GM19099 (cell line): ENCODE measurements at regions not wholly inside any gene's neighbourhood (a gene's known extent, or its start where the extent isn't known, plus 50 kb on each side); places are given as distances from the start of the nearest gene placed in this dataset.

ENCODE experiments used
- POLR2A ChIP-seq: IDR thresholded peaks from 3 replicates; pipeline ENCODE4 v1.6.1; 2011; ENCODE audit warnings: low read depth; ENCODE audit not compliant: insufficient read length; ENCODE audit errors: extremely low read depth

- no peak for TF ChIP-seq POLR2A
Observed at GRCh38 chr13:80787604-80788003, 446.7 kb upstream of the SPRY2 start.

- no peak for TF ChIP-seq POLR2A
Observed at GRCh38 chr13:80783926-80784565, 443.1 kb upstream of the SPRY2 start.

DNA sequence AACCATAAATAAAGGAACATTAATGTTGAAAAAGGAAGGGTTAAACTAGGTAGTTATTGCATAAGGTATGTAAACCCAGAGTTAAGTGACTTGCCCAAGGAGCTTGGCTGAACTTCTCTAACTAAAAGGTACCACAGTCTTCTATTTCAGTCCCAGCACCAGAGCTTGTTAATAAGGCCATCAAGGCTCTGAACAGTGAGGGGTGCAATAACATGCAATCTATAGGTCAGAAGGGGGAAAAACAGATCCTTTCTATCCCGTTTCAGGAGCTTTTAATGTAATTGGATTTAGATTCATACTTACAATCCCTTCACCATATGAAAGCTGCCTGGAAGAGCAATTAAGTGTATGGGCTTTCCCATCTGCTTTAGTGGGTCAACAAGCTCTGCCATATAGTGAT, 441.5 kb upstream of the SPRY2 start:
- TF ChIP-seq POLR2A: no peak

GRCh38 chr13:80778297-80778696, 437.4 kb upstream of the SPRY2 start:
- TF ChIP-seq POLR2A: no peak

DNA sequence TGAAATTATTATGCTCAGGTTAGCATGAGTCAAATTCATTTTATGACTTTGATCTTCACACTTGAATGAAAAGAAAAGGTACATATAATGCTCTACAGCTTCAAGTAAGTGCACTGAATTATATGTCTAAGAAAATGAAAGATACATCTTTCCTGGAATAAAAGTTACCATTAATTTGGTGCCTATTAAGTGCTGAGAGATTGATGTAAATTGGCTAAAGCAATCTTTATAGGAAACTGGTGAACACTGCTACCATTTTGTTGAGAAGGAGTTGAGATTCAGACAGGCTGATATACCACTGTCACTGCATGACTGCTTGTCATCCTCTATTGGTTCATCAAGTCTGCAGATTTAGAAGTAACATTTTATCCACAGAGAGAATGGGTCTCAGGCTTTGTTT, 416.8 kb upstream of the SPRY2 start:
- TF ChIP-seq POLR2A: no peak

DNA sequence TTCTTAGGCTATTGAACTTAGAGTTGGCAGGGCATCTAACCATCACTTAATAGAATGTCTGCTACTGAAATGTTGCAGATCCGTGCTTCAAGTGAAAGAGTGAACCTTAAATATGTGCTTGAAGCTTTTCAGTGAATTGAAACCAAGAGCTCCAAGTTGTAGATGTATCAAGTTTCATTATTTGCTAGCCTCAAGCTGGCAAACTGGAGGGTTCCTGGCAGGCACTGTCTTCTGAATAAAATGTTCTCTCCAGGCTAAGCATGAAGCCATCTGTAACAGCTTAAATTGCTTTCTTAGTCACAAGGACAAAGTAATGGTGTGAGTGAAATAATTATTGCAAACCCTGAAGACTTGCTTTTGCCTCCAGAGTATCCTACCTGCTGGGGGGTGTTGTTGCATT, 415.0 kb upstream of the SPRY2 start:
- TF ChIP-seq POLR2A: no peak

DNA sequence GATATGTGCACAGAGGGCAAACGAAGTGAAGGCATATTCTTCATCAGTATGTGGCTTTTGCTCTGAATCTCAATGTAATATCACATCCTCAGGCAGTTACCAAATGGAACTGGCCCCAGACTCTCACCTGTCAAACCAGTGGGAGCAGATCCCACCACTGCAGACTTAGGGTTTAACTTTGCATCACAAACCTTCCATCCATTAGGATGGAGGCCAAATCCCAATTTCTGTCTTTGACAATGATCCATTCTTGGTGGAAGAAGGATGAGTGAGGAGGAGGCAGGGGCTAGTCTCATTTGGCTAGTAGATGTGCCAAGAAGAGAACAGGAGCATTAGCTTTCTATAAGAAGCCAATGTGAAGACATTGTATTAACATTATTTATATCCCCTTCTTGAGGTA, 413.5 kb upstream of the SPRY2 start:
- TF ChIP-seq POLR2A: no peak

DNA sequence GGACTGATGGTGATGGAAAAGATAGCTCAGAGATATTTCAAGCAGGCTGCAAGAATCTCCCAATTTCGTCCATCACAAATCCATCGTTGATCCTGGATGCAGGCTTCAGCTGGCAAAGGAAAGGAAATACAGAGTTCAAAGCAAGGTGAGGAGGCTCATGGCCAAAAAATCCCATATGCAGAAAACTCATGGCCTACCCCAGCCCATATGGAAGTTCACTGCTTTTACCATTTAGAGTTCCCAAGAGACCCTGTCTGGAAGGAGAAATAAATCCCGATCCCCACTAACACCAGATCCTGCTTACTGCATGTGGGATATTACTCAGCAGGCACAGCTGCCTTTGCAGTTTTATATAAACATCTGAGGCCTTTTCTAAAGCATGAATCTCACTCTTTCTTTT, 412.9 kb upstream of the SPRY2 start:
- no peak for TF ChIP-seq POLR2A

- TF ChIP-seq POLR2A: no peak
Observed at GRCh38 chr13:80751854-80752253, 410.9 kb upstream of the SPRY2 start.

DNA sequence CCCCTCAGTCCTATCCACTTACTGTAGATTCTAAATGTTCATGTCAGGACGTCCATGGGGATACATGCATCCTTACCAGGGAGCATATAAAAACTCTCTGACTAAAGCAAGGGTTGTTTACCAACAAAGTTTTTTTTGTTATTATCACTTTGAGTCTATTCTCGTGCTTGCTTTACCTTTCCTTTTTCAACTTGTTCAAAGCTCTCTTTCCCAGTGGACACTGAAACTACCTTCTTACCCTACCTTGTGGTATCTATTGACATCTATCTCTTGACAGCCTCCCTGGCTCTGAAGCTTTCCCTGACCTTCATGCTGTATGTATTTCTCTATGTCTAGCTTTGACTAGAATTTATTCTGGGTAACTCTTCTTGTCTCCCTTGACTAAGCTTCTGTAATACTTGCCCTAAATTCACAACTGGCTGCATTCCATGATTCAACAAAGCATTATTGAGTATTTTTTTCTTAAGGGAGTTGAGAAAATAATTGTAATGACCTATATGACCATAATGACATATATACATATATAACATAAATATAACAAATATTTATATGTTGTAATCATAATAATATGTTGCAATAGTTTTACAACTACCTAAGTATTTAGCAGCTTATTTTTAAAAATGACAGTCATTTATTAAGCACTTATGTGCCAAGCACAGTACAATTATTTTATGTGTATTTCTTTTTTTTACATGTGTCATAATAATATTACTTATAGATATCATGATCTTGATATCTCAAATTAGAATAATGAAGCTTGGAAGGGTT, 403.4 kb upstream of the SPRY2 start:
- TF ChIP-seq POLR2A: no peak

- TF ChIP-seq POLR2A: no peak
Observed at GRCh38 chr13:80742033-80742432, 401.1 kb upstream of the SPRY2 start.

GRCh38 chr13:80740071-80740470, 399.1 kb upstream of the SPRY2 start:
- TF ChIP-seq POLR2A: no peak

- TF ChIP-seq POLR2A: no peak
Observed at GRCh38 chr13:80737513-80737912, 396.6 kb upstream of the SPRY2 start.

DNA sequence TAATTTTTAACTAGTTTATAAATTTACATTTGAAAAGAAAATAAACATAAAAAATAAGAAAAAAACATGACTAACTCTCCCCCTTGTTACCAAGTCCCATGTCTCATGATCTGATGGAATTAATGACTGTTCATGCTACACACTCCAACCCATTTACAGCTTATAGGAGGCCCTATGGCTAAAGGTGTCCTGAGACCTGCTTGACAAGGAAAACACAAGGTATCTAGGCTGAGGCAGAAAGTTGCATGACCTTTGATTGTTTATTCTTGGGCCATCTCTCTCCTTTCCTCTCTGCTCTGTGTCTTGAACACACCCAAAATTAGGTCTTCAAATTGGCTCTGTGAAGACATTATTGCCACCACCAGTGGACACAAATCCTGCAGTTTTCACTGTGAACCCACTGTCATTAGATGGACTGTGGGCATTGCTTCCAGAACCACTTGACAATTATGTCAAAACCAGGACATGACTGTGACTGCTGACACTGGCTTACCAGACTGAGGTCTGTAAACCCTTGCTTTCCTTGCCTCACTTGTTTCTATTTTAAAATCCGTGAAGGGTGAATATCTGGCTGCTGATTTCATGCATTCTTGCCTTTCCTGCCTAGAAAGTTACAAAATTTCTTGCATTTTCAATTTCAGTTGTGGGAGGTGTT, 386.5 kb upstream of the SPRY2 start:
- TF ChIP-seq POLR2A: no peak

DNA sequence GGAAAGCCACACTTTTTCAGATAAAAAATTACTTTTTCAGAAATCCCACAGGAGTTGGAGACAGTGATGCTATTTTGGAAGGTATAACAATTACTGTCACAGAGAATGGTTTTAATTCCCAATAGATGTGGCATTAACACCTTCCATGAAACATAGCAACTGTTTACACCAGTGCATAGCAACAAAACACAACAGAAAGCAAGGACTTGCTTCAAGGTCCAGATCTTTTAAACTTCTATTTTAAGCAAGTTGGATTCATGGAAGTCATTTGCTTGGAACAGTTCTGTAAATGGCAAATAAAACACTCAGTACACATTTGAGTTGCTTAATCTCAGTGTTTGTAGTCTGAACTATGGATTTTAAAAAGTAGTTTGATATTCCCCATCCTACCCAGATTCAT, 385.9 kb upstream of the SPRY2 start:
- no peak for TF ChIP-seq POLR2A

- no peak for TF ChIP-seq POLR2A
Observed at GRCh38 chr13:80721689-80722088, 380.8 kb upstream of the SPRY2 start.

DNA sequence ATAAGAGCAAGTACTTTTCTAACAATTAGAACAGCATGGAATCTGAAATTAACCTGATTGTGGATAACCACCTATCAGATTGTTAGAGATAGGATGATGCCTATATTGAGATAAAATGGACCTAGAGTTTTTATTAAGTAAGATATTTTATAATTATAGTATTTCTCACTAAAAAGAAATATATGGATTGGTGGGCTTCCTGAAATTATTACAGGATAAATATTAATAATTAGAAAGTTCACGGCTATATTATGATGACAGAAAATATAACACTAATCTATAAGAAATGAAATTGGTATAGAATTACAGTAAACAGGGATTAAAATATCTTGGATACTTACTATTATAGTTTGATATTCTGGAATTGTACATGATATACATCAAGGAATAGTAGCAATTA, 378.0 kb upstream of the SPRY2 start:
- TF ChIP-seq POLR2A: no peak

- TF ChIP-seq POLR2A: no peak
Observed at GRCh38 chr13:80717776-80718175, 376.9 kb upstream of the SPRY2 start.
